ENCODE measurements at regions not wholly inside any gene's neighbourhood (a gene's known extent, or its start where the extent isn't known, plus 50 kb on each side); places are given as distances from the start of the nearest gene placed in this dataset.
"Not testable (repeated sequence)": the region's sequence is repeated elsewhere in the genome, so short reads cannot be mapped to it uniquely, and the experiment has no call there.

GRCh38 chr1:143784239-143784882, 187.4 kb downstream of the FAM72C start:
- TF ChIP-seq RAD21 (conservative IDR thresholded peaks at IDR 0.05 in 1 of 2, IDR thresholded peaks at IDR 0.05 in 1 of 2); HMGXB4 (CRISPR knock-in tag; IDR thresholded peaks at IDR 0.05; ENCODE audit: borderline replicate concordance); CHD4 (IDR thresholded peaks at IDR 0.05; ENCODE audit: borderline replicate concordance); POLR2A (IDR thresholded peaks at IDR 0.05; ENCODE audit: low read length); CTCF (IDR thresholded peaks at IDR 0.05); FOSL2 (IDR thresholded peaks at IDR 0.05); FOSL2 (CRISPR knock-in tag; IDR thresholded peaks at IDR 0.05); USF2 (IDR thresholded peaks at IDR 0.05); MAZ (IDR thresholded peaks at IDR 0.05; ENCODE audit: borderline replicate concordance, low read depth, low read length); CHD2 (IDR thresholded peaks at IDR 0.05; ENCODE audit: low read length, partially characterized antibody); MYC (IDR thresholded peaks at IDR 0.05; ENCODE audit: borderline replicate concordance, low read length); RNF2 (IDR thresholded peaks at IDR 0.05; ENCODE audit: borderline replicate concordance, low read depth); SMC3 (IDR thresholded peaks at IDR 0.05): not testable (repeated sequence)
- TF ChIP-seq, protein P1, sequence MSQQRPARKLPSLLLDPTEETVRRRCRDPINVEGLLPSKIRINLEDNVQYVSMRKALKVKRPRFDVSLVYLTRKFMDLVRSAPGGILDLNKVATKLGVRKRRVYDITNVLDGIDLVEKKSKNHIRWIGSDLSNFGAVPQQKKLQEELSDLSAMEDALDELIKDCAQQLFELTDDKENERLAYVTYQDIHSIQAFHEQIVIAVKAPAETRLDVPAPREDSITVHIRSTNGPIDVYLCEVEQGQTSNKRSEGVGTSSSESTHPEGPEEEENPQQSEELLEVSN (IDR thresholded peaks at IDR 0.05; ENCODE audit: borderline replicate concordance, low read depth), result not testable (repeated sequence)

All from A549 (cell line).